Sigmoid colon (tissue), 3 donors: ENCODE measurements at regions not wholly inside any gene's neighbourhood (a gene's known extent, or its start where the extent isn't known, plus 50 kb on each side); places are given as distances from the start of the nearest gene placed in this dataset.
"Not testable (repeated sequence)": the region's sequence is repeated elsewhere in the genome, so short reads cannot be mapped to it uniquely, and the experiment has no call there.

Experiments used
- POLR2A ChIP-seq, 2 donors: fragments of 450-650 bp; IDR thresholded peaks; one replicate each; pipeline ENCODE4 v1.6.1; 2016; ENCODE audit warnings: antibody characterized with exemption in 2 of 2, mild to moderate bottlenecking in 2 of 2, moderate library complexity in 2 of 2
- TF ChIP-seq, protein P1 (sequence below), 4 experiments: fragments of 450-650 bp in 3 of 4; fragments of 200-600 bp in 1 of 4; IDR thresholded peaks; one replicate each; pipeline ENCODE4 v1.5.1; 2016 to 2019; ENCODE audit warnings: antibody characterized with exemption in 4 of 4, mild to moderate bottlenecking in 3 of 4, moderate library complexity in 2 of 4

DNA sequence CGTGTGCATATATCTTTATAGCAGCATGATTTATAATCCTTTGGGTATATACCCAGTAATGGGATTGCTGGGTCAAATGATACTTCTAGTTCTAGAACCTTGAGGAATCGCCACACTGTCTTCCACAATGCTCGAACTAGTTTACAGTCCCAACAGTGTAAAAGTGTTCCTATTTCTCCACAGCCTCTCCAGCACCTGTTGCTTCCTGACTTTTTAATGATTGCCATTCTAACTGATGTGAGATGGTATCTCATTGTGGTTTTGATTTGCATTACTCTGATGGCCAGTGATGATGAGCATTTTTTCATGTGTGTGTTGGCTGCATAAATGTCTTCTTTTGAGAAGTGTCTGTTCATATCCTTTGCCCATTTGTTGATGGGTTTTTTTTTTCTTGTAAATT, 66.0 kb upstream of the TNKS2 start:
- TF ChIP-seq POLR2A (IDR thresholded peaks at IDR 0.05): not testable (repeated sequence)
- TF ChIP-seq, protein P1, sequence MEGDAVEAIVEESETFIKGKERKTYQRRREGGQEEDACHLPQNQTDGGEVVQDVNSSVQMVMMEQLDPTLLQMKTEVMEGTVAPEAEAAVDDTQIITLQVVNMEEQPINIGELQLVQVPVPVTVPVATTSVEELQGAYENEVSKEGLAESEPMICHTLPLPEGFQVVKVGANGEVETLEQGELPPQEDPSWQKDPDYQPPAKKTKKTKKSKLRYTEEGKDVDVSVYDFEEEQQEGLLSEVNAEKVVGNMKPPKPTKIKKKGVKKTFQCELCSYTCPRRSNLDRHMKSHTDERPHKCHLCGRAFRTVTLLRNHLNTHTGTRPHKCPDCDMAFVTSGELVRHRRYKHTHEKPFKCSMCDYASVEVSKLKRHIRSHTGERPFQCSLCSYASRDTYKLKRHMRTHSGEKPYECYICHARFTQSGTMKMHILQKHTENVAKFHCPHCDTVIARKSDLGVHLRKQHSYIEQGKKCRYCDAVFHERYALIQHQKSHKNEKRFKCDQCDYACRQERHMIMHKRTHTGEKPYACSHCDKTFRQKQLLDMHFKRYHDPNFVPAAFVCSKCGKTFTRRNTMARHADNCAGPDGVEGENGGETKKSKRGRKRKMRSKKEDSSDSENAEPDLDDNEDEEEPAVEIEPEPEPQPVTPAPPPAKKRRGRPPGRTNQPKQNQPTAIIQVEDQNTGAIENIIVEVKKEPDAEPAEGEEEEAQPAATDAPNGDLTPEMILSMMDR (IDR thresholded peaks at IDR 0.05): not testable (repeated sequence)
